Posterior vena cava (tissue), 2 donors: ENCODE measurements at regions not wholly inside any gene's neighbourhood (a gene's known extent, or its start where the extent isn't known, plus 50 kb on each side); places are given as distances from the start of the nearest gene placed in this dataset.
"Not testable (repeated sequence)": the region's sequence is repeated elsewhere in the genome, so short reads cannot be mapped to it uniquely, and the experiment has no call there.

ENCODE experiments used
- DNase-seq: peaks from one replicate; pipeline ENCODE4 v3.0.0-alpha.2; 2020; ENCODE audit warnings: low spot score
- intact Hi-C, 2 donors: fragments of 100-400 bp; cut with DNase I; formaldehyde crosslinking; loops; one replicate each; pipeline versions ENCODE4 v1.14.1 to v1.14.2; 2022 to 2023
- donor health status: DM: yes; HTN: yes; CAD: no.
- donor health status: DM: yes; HTN: yes; CAD: no.

- no peak for DNase-seq
- intact Hi-C loops = no loop called here
These were observed 87.3 kb upstream of the LIPC start for GRCh38 chr15:58344213-58345070.

GRCh38 chr15:58346361-58346760, 85.4 kb upstream of the LIPC start:
- intact Hi-C loops = no loop called here
- no peak for DNase-seq

- intact Hi-C loops = no loop called here
- DNase-seq = no peak
These were observed 83.5 kb upstream of the LIPC start for GRCh38 chr15:58348095-58348812.

- intact Hi-C loops = no loop called here
- no peak for DNase-seq
These were observed 79.5 kb upstream of the LIPC start for GRCh38 chr15:58352026-58352929.

- no peak for DNase-seq
- intact Hi-C loops = no loop called here
These were observed 76.3 kb upstream of the LIPC start for GRCh38 chr15:58355382-58355971.

GRCh38 chr15:58355973-58356372, 75.8 kb upstream of the LIPC start:
- DNase-seq = no peak
- intact Hi-C loops = no loop called here

- no peak for DNase-seq
- intact Hi-C loops = no loop called here
These were observed 74.0 kb upstream of the LIPC start for GRCh38 chr15:58357529-58358476.

GRCh38 chr15:58360421-58361090, 71.2 kb upstream of the LIPC start:
- intact Hi-C loops = no loop called here
- no peak for DNase-seq

- intact Hi-C loops = no loop called here
- no peak for DNase-seq
These were observed 70.5 kb upstream of the LIPC start for GRCh38 chr15:58361273-58361759.

- no peak for DNase-seq
- intact Hi-C loops = no loop called here
These were observed 69.4 kb upstream of the LIPC start for GRCh38 chr15:58362262-58362922.

- intact Hi-C loops, DNase-seq: not testable (repeated sequence)
These were observed 68.7 kb upstream of the LIPC start for GRCh38 chr15:58363118-58363517.

- DNase-seq, intact Hi-C loops: not testable (repeated sequence)
These were observed 68.1 kb upstream of the LIPC start for GRCh38 chr15:58363673-58364072.

- DNase-seq, intact Hi-C loops: not testable (repeated sequence)
These were observed 66.7 kb upstream of the LIPC start for GRCh38 chr15:58365098-58365497.

GRCh38 chr15:58369261-58369701, 62.5 kb upstream of the LIPC start:
- intact Hi-C loops = no loop called here
- no peak for DNase-seq

- intact Hi-C loops = loop anchor here in 1 of 2 donors (10.0 kb wide), 1 partner anchor 75 kb away; no protein-coding TSS in a partner anchor
- DNase-seq = no peak
These were observed 61.8 kb upstream of the LIPC start for GRCh38 chr15:58369956-58370355.

GRCh38 chr15:58374147-58374546, 57.6 kb upstream of the LIPC start:
- DNase-seq = no peak
- intact Hi-C loops = loop anchor here in 1 of 2 donors (10.0 kb wide), 1 partner anchor 79 kb away; no protein-coding TSS in a partner anchor

- intact Hi-C loops = loop anchor here in 1 of 2 donors (10.0 kb wide), 1 partner anchor 82 kb away; no protein-coding TSS in a partner anchor
- DNase-seq = no peak
These were observed 54.6 kb upstream of the LIPC start for GRCh38 chr15:58377193-58377592.
